Endothelial cell of umbilical vein (primary cell): ENCODE measurements at regions not wholly inside any gene's neighbourhood (a gene's known extent, or its start where the extent isn't known, plus 50 kb on each side); places are given as distances from the start of the nearest gene placed in this dataset.

ENCODE experiments used
- BruUV-seq: library from RNA; stranded (reverse); fragments of 400-500 nt; replicated peaks from 2 replicates; lab custom pipeline; 2021; lab: Mats Ljungman, UMichigan
- CTCF ChIA-PET: fragments of 300-600, 350-600 bp; sonication (Branson Sonifier 250); formaldehyde crosslinking; loops from one replicate; lab custom pipeline; 2021; ENCODE audit warnings: antibody characterized with exemption, inconsistent platforms; lab: Charles Lee
- POLR2A ChIA-PET: fragments of 300-600, 350-600 bp; sonication (Branson Sonifier 250); formaldehyde crosslinking; loops from one replicate; lab custom pipeline; 2021; ENCODE audit warnings: antibody characterized with exemption, inconsistent platforms; lab: Charles Lee
- DNase-seq: peaks from one replicate; pipeline ENCODE4 v3.0.0-alpha.2; 2011; ENCODE audit warnings: low read depth, low spot score
- FAIRE-seq: peaks from 2 replicates; lab custom pipeline; 2011; peaks lifted over from hg19 to GRCh38; lab: Jason Lieb, UNC
- H2AFZ ChIP-seq: 2 replicates; pipeline ENCODE4 v1.6.0; 2012; ENCODE audit warnings: low read depth, low read length, control low read depth, inconsistent platforms
- H3K27ac ChIP-seq: 2 replicates; pipeline ENCODE4 v1.5.1; 2011; ENCODE audit warnings: low read depth, mild to moderate bottlenecking, control low read depth, low read length, moderate library complexity; ENCODE audit not compliant: insufficient read depth
- H3K27me3 ChIP-seq, 2 experiments: 2 replicates each; pipeline versions ENCODE4 v1.6.0 to v1.6.1; 2011; ENCODE audit warnings: low read length in 2 of 2, mixed read lengths in 1 of 2; ENCODE audit not compliant: control insufficient read depth in 2 of 2, insufficient read depth in 2 of 2
- H3K36me3 ChIP-seq, 2 experiments: 2 replicates in 1 of 2; 3 replicates in 1 of 2; pipeline ENCODE4 v1.5.1; 2011; ENCODE audit warnings: low read length in 2 of 2, mild to moderate bottlenecking in 1 of 2, moderate library complexity in 1 of 2; ENCODE audit not compliant: control insufficient read depth in 2 of 2, insufficient read depth in 2 of 2; ENCODE audit errors: extremely low read depth in 1 of 2
- H3K4me1 ChIP-seq: 3 replicates; pipeline ENCODE4 v1.5.1; 2011; ENCODE audit warnings: mild to moderate bottlenecking, low read length; ENCODE audit not compliant: control insufficient read depth, insufficient read depth; ENCODE audit errors: extremely low read depth
- H3K4me2 ChIP-seq: 2 replicates; pipeline ENCODE4 v1.6.1; 2011; ENCODE audit warnings: low read length, control low read depth, mixed read lengths; ENCODE audit not compliant: insufficient read depth
- H3K4me3 ChIP-seq, 3 experiments: fragments of 200-600 bp in 1 of 3; sonication (generic), shearing (Covaris generic) in 1 of 3; replicated peaks in 1 of 3; 2 replicates each; pipeline ENCODE4 v1.5.1; 2011 to 2016; ENCODE audit warnings: control low read depth in 3 of 3, low read length in 3 of 3, mild to moderate bottlenecking in 2 of 3, inconsistent platforms in 1 of 3, low read depth in 1 of 3, moderate library complexity in 1 of 3; ENCODE audit not compliant: insufficient read depth in 1 of 3
- H3K79me2 ChIP-seq: 2 replicates; pipeline ENCODE4 v1.6.0; 2012; ENCODE audit warnings: low read length, inconsistent platforms; ENCODE audit not compliant: control insufficient read depth, insufficient read depth
- H3K9ac ChIP-seq: replicated peaks from 2 replicates; pipeline ENCODE3; 2011; ENCODE audit warnings: low read length, control low read depth; ENCODE audit not compliant: insufficient read depth; ENCODE audit errors: extremely low read depth
- H3K9me1 ChIP-seq: replicated peaks from 3 replicates; pipeline ENCODE4 v1.6.0; 2011; ENCODE audit warnings: mild to moderate bottlenecking, low read length; ENCODE audit not compliant: control insufficient read depth, insufficient read depth; ENCODE audit errors: extremely low read depth
- H3K9me3 ChIP-seq: replicated peaks from 2 replicates; pipeline ENCODE4 v1.5.1; 2012; ENCODE audit warnings: low read length, inconsistent platforms; ENCODE audit not compliant: control insufficient read depth, insufficient read depth
- H4K20me1 ChIP-seq: replicated peaks from 2 replicates; pipeline ENCODE3; 2011; ENCODE audit warnings: mild to moderate bottlenecking, low read length; ENCODE audit not compliant: control insufficient read depth, insufficient read depth; ENCODE audit errors: extremely low read depth
- EZH2 ChIP-seq: IDR thresholded peaks from 2 replicates; pipeline ENCODE4 v1.6.1; 2012; ENCODE audit warnings: borderline replicate concordance, low read depth, mild to moderate bottlenecking, moderate library complexity, low read length, inconsistent platforms; ENCODE audit not compliant: severe bottlenecking
- FOS ChIP-seq: IDR thresholded peaks from 2 replicates; pipeline ENCODE4 v1.6.1; 2011; ENCODE audit warnings: mild to moderate bottlenecking, low read length, moderate library complexity, borderline replicate concordance; ENCODE audit not compliant: insufficient read depth
- GATA2 ChIP-seq: IDR thresholded peaks from 2 replicates; pipeline ENCODE4 v1.7.0; 2011; ENCODE audit warnings: low read depth, mild to moderate bottlenecking, moderate library complexity, mixed read lengths, low read length; ENCODE audit not compliant: insufficient read length, insufficient read depth
- JUN ChIP-seq: IDR thresholded peaks from 2 replicates; pipeline ENCODE4 v1.6.1; 2011; ENCODE audit warnings: borderline replicate concordance, low read depth; ENCODE audit not compliant: insufficient read length, insufficient read depth
- MYC ChIP-seq: IDR thresholded peaks from one replicate; pipeline ENCODE4 v1.6.1; 2011; ENCODE audit warnings: mild to moderate bottlenecking, low read depth, low read length
- POLR2A ChIP-seq: IDR thresholded peaks from 2 replicates; pipeline ENCODE4 v1.6.1; 2012; ENCODE audit warnings: low read depth, mild to moderate bottlenecking, control low read depth, low read length
- POLR2AphosphoS5 ChIP-seq: IDR thresholded peaks from 2 replicates; pipeline ENCODE4 v1.6.1; 2012; ENCODE audit warnings: low read depth, mild to moderate bottlenecking, control low read depth, low read length, moderate library complexity; ENCODE audit not compliant: insufficient read depth
- dilution Hi-C: fragments of 300-500 bp; cut with MboI; formaldehyde crosslinking; loops from one replicate; pipeline ENCODE4 v1.15.0; 2019; ENCODE audit warnings: low sequenced_read_pairs; ENCODE audit not compliant: extremely low pct_ligation_motif_present
- intact Hi-C: fragments of 100-400 bp; cut with micrococcal nuclease; formaldehyde crosslinking; loops from one replicate; pipeline ENCODE4 v1.10.0; 2022
- TF ChIP-seq, protein P1 (sequence below), 2 donors: IDR thresholded peaks; 1 replicate in 1 of 2; 2 replicates in 1 of 2; pipeline ENCODE4 v1.5.1; 2011; ENCODE audit warnings: low read length in 2 of 2, mild to moderate bottlenecking in 2 of 2, moderate library complexity in 2 of 2, control low read depth in 1 of 2, inconsistent platforms in 1 of 2, low read depth in 1 of 2; ENCODE audit not compliant: insufficient read depth in 1 of 2; ENCODE audit errors: extremely low read depth in 1 of 2
- TF ChIP-seq, protein P2 (sequence below): IDR thresholded peaks from 2 replicates; pipeline ENCODE4 v1.6.1; 2011; ENCODE audit not compliant: insufficient read depth, insufficient read length

DNA sequence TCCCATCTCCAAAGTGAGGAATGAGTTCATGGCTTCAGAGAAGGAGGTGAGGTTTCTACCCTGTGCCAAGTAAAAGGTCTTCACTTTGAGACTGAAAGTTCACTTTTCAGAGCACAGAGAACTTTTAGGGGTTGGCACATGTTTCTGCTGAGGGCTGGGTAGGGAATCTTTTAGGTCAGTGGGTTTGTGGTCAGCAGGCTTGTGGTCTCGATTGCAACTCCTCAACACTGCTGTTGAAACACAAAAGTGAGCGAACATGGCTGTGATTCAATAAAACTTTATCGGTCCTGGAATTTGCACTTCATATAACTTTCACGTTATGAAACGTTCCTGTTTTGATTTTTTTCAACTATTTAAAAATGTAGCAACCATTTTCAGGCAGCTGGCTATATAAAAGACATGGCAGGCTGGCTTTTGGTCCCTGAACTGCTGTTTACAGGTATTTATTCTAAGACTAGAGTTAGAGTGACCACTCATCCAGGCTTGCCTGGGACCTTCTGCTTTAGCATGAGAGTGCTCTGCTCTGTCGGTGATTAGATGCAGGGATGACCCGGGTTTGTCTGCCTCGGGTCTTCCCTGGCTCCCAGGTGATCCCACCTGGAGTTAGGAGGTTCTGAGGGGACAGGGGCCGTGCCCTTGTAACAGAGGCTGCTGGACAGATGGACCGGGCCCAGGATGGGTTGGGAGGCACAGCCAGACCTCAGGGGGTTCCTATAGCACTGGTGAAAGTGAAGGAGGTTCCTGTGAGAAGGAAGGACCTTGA, 62.7 kb upstream of the TAF1B start:
- no peak overlapping the region for H3K4me3 ChIP-seq
- H4K20me1 ChIP-seq = no peaks in the 10 kb centered on the region
- H3K9me1 ChIP-seq = no peaks in the 10 kb centered on the region
- intact Hi-C loops (no loop called here), dilution Hi-C loops (no loop called here)
- H3K36me3 ChIP-seq = no peaks in the 10 kb centered on the region
- H3K27me3 ChIP-seq = peaks cover 0 to 2% of the 10 kb centered on the region in 2 experiments
- no peak for DNase-seq
- ChIA-PET CTCF (interaction anchor here (1.4 kb wide), 1 partner anchor 10 kb away, joined by 7 read pairs; no protein-coding TSS in a partner anchor), POLR2A (no interaction called here)
- BruUV-seq = no TSS peak
- no peaks in the 10 kb centered on the region for H3K4me1 ChIP-seq
- TF ChIP-seq FOS (no peak), POLR2AphosphoS5 (no peak), MYC (no peak), EZH2 (no peak), JUN (no peak), GATA2 (no peak), POLR2A (no peak)
- TF ChIP-seq, protein P1, sequence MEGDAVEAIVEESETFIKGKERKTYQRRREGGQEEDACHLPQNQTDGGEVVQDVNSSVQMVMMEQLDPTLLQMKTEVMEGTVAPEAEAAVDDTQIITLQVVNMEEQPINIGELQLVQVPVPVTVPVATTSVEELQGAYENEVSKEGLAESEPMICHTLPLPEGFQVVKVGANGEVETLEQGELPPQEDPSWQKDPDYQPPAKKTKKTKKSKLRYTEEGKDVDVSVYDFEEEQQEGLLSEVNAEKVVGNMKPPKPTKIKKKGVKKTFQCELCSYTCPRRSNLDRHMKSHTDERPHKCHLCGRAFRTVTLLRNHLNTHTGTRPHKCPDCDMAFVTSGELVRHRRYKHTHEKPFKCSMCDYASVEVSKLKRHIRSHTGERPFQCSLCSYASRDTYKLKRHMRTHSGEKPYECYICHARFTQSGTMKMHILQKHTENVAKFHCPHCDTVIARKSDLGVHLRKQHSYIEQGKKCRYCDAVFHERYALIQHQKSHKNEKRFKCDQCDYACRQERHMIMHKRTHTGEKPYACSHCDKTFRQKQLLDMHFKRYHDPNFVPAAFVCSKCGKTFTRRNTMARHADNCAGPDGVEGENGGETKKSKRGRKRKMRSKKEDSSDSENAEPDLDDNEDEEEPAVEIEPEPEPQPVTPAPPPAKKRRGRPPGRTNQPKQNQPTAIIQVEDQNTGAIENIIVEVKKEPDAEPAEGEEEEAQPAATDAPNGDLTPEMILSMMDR (IDR thresholded peaks at IDR 0.05; ENCODE audit: extremely low read depth in 1 of 2, insufficient read depth in 1 of 2, low read depth in 1 of 2, low read length in 2 of 2) = no peak
- TF ChIP-seq, protein P2, sequence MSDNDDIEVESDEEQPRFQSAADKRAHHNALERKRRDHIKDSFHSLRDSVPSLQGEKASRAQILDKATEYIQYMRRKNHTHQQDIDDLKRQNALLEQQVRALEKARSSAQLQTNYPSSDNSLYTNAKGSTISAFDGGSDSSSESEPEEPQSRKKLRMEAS = no peak
- H3K9ac ChIP-seq = no peak overlapping the region
- no peak overlapping the region for H3K27ac ChIP-seq
- no peaks in the 10 kb centered on the region for H3K9me3 ChIP-seq
- no peak overlapping the region for H3K4me2 ChIP-seq
- H3K79me2 ChIP-seq = no peaks in the 10 kb centered on the region
- no peak for FAIRE-seq
- no peak overlapping the region for H2AFZ ChIP-seq
